ENCODE measurements at regions not wholly inside any gene's neighbourhood (a gene's known extent, or its start where the extent isn't known, plus 50 kb on each side); places are given as distances from the start of the nearest gene placed in this dataset.

DNA sequence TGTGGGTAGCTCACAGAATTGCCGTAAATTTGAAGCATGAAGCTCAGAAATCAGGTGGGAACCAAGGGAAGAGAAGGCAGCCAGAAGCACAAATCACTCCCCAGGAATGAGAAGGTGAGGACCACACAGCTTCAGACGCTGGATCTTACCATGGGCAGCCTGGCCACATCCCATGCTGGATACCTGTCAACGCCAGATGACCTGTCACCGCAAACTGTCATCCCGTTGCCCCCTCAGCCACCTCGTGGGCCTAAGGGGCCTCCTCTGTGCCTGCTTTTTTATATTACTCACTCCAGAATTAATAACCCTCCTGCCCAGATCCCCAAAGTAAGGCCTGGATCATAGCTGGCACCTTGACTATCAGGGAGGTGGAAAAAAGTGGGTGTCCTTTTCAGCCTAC lies 82.3 kb upstream of the KCNK12 start:
- no peaks in the 10 kb centered on the region for H3K36me3 ChIP-seq (ENCODE audit: insufficient read depth, low read length)
- H3K27me3 ChIP-seq (ENCODE audit: insufficient read depth, low read length, poor library complexity, severe bottlenecking), result no peaks in the 10 kb centered on the region
- TF ChIP-seq, protein P1, sequence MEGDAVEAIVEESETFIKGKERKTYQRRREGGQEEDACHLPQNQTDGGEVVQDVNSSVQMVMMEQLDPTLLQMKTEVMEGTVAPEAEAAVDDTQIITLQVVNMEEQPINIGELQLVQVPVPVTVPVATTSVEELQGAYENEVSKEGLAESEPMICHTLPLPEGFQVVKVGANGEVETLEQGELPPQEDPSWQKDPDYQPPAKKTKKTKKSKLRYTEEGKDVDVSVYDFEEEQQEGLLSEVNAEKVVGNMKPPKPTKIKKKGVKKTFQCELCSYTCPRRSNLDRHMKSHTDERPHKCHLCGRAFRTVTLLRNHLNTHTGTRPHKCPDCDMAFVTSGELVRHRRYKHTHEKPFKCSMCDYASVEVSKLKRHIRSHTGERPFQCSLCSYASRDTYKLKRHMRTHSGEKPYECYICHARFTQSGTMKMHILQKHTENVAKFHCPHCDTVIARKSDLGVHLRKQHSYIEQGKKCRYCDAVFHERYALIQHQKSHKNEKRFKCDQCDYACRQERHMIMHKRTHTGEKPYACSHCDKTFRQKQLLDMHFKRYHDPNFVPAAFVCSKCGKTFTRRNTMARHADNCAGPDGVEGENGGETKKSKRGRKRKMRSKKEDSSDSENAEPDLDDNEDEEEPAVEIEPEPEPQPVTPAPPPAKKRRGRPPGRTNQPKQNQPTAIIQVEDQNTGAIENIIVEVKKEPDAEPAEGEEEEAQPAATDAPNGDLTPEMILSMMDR (conservative IDR thresholded peaks at IDR 0.05; ENCODE audit: low read length), result no peak
- TF ChIP-seq EZH2phosphoT487 (IDR thresholded peaks at IDR 0.05; ENCODE audit: borderline replicate concordance), result no peak
- no peaks in the 10 kb centered on the region for H3F3A ChIP-seq (ENCODE audit: low read depth)
- H3K9ac ChIP-seq (ENCODE audit: low read depth, low read length, poor library complexity, severe bottlenecking), result no peak overlapping the region
- no peak overlapping the region for H3K4me2 ChIP-seq (ENCODE audit: low read depth, low read length, poor library complexity, severe bottlenecking)
- no peaks in the 10 kb centered on the region for H4K20me1 ChIP-seq (ENCODE audit: insufficient read depth, low read length, poor library complexity, severe bottlenecking)
- no peaks in the 10 kb centered on the region for H3K9me3 ChIP-seq (ENCODE audit: insufficient read depth, low read depth, low read length)
- H2AFZ ChIP-seq (ENCODE audit: low read length), result no peak overlapping the region
- H3K4me1 ChIP-seq (ENCODE audit: insufficient read depth, low read length, poor library complexity, severe bottlenecking), result peaks cover 22% of the 10 kb centered on the region
- no peaks in the 10 kb centered on the region for H3K9me2 ChIP-seq (replicated peaks; ENCODE audit: low read depth, low read length)
- no peak overlapping the region for H3K4me3 ChIP-seq (ENCODE audit: low read length, poor library complexity, severe bottlenecking)
- no peaks in the 10 kb centered on the region for H3K79me2 ChIP-seq (ENCODE audit: insufficient read depth, low read length)

DNA sequence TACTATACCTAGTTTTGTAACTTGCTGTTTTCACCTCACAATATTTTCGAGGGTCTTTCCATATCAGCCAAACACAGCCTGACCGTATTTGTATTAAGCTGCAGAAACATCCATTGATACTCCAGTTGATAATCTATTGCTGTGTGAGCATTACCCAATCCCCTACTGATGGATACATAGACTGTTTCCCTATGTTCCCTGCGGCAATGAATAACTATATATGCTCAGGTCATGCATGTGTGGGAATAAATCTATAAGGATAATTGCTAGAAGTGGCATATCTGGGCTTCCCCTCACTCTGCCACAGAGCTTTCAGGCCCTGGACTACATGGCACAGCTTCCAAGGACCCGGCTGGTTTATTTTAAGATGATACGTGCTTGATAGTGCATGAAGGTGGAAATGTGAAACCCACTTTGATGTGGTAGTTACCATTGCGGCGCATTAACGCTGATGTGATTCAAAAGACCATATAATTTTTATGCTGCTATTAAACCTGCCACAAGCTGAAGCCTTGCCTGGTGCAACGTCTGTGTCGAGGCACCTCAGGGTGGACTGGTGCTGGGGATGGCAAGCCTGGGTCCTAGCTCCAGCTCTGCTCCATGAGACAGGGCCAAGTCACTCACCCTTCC lies 81.4 kb upstream of the KCNK12 start:
- Histone ChIP-seq H3K4me3 (ENCODE audit: low read length, poor library complexity, severe bottlenecking) (no peak overlapping the region), H3F3A (ENCODE audit: low read depth) (no peaks in the 10 kb centered on the region), H4K20me1 (ENCODE audit: insufficient read depth, low read length, poor library complexity, severe bottlenecking) (no peaks in the 10 kb centered on the region), H3K9me3 (ENCODE audit: insufficient read depth, low read depth, low read length) (no peaks in the 10 kb centered on the region), H3K4me1 (ENCODE audit: insufficient read depth, low read length, poor library complexity, severe bottlenecking) (peaks cover 22% of the 10 kb centered on the region), H3K4me2 (ENCODE audit: low read depth, low read length, poor library complexity, severe bottlenecking) (peak overlapping the region; percentile 51), H3K36me3 (ENCODE audit: insufficient read depth, low read length) (no peaks in the 10 kb centered on the region), H3K9ac (ENCODE audit: low read depth, low read length, poor library complexity, severe bottlenecking) (no peak overlapping the region), H3K27me3 (ENCODE audit: insufficient read depth, low read length, poor library complexity, severe bottlenecking) (no peaks in the 10 kb centered on the region), H3K79me2 (ENCODE audit: insufficient read depth, low read length) (no peaks in the 10 kb centered on the region), H2AFZ (ENCODE audit: low read length) (no peak overlapping the region), H3K9me2 (replicated peaks; ENCODE audit: low read depth, low read length) (no peaks in the 10 kb centered on the region)
- TF ChIP-seq, protein P1 (conservative IDR thresholded peaks at IDR 0.05; ENCODE audit: low read length), result no peak
- TF ChIP-seq EZH2phosphoT487 (IDR thresholded peaks at IDR 0.05; ENCODE audit: borderline replicate concordance), result no peak

DNA sequence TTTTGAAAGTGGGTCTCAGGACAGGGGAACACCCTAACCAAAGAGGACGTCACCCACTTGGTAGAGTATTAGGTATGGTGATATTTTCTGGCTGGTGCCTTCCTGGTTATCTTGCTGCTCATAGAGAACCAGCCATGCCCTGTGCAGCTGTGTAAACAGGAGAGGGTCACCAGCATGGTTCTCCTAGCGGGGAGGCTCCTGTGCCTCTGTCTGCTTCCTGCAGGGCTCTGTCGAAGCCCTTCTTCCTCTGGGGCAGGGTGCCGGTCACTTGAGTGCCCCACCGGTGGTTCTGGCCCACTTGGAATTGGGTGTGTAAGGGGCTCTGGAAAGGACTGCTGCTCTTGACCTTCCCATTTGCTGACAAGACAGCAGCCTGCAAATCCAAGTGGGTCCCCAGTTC lies 80.5 kb upstream of the KCNK12 start:
- Histone ChIP-seq H3K9ac (ENCODE audit: low read depth, low read length, poor library complexity, severe bottlenecking) (no peak overlapping the region), H3F3A (ENCODE audit: low read depth) (no peaks in the 10 kb centered on the region), H4K20me1 (ENCODE audit: insufficient read depth, low read length, poor library complexity, severe bottlenecking) (no peaks in the 10 kb centered on the region), H2AFZ (ENCODE audit: low read length) (no peak overlapping the region), H3K9me3 (ENCODE audit: insufficient read depth, low read depth, low read length) (no peaks in the 10 kb centered on the region), H3K4me1 (ENCODE audit: insufficient read depth, low read length, poor library complexity, severe bottlenecking) (peaks cover 22% of the 10 kb centered on the region), H3K9me2 (replicated peaks; ENCODE audit: low read depth, low read length) (no peaks in the 10 kb centered on the region), H3K4me3 (ENCODE audit: low read length, poor library complexity, severe bottlenecking) (no peak overlapping the region), H3K79me2 (ENCODE audit: insufficient read depth, low read length) (no peaks in the 10 kb centered on the region), H3K27me3 (ENCODE audit: insufficient read depth, low read length, poor library complexity, severe bottlenecking) (no peaks in the 10 kb centered on the region), H3K4me2 (ENCODE audit: low read depth, low read length, poor library complexity, severe bottlenecking) (no peak overlapping the region), H3K36me3 (ENCODE audit: insufficient read depth, low read length) (no peaks in the 10 kb centered on the region)
- TF ChIP-seq EZH2phosphoT487 (IDR thresholded peaks at IDR 0.05; ENCODE audit: borderline replicate concordance), result no peak
- TF ChIP-seq, protein P1 (conservative IDR thresholded peaks at IDR 0.05; ENCODE audit: low read length), result no peak

Data from Loucy (cell line).